Right lung (tissue), 2 donors: ENCODE measurements at regions not wholly inside any gene's neighbourhood (a gene's known extent, or its start where the extent isn't known, plus 50 kb on each side); places are given as distances from the start of the nearest gene placed in this dataset.
"Not testable (repeated sequence)": the region's sequence is repeated elsewhere in the genome, so short reads cannot be mapped to it uniquely, and the experiment has no call there.

ENCODE experiments used
- DNase-seq, 2 donors: peaks; one replicate each; pipeline ENCODE4 v3.0.0-alpha.2; 2013

- not testable (repeated sequence) for DNase-seq
Observed at GRCh38 chr16:33992513-33993177, 533.2 kb downstream of the TP53TG3F start.

GRCh38 chr16:33994207-33994606 is 534.8 kb downstream of the TP53TG3F start:
- not testable (repeated sequence) for DNase-seq

GRCh38 chr16:33995821-33996372 is 536.5 kb downstream of the TP53TG3F start:
- DNase-seq = not testable (repeated sequence)

GRCh38 chr16:34001184-34001583 is 541.8 kb downstream of the TP53TG3F start:
- not testable (repeated sequence) for DNase-seq

- DNase-seq = not testable (repeated sequence)
Observed at GRCh38 chr16:34001961-34002360, 542.5 kb downstream of the TP53TG3F start.

- not testable (repeated sequence) for DNase-seq
Observed at GRCh38 chr16:34014841-34015820, 555.7 kb downstream of the TP53TG3F start.

GRCh38 chr16:34018277-34018676 is 558.9 kb downstream of the TP53TG3F start:
- not testable (repeated sequence) for DNase-seq

- no peak for DNase-seq
Observed at GRCh38 chr16:34050787-34051320, 591.4 kb downstream of the TP53TG3F start.

- DNase-seq = no peak
Observed at GRCh38 chr16:34054137-34054536, 594.7 kb downstream of the TP53TG3F start.

GRCh38 chr16:34054969-34055368 is 595.6 kb downstream of the TP53TG3F start:
- DNase-seq = no peak

GRCh38 chr16:34062620-34063253 is 603.3 kb downstream of the TP53TG3F start:
- DNase-seq = not testable (repeated sequence)

GRCh38 chr16:34063498-34064157 is 604.2 kb downstream of the TP53TG3F start:
- DNase-seq = not testable (repeated sequence)

- DNase-seq = not testable (repeated sequence)
Observed at GRCh38 chr16:34064602-34065001, 605.2 kb downstream of the TP53TG3F start.

- DNase-seq = not testable (repeated sequence)
Observed at GRCh38 chr16:34069731-34070130, 610.3 kb downstream of the TP53TG3F start.

- peak; percentile 1 to 2 for DNase-seq
Observed at GRCh38 chr16:34078691-34079090, 619.3 kb downstream of the TP53TG3F start.

GRCh38 chr16:34085038-34085437 is 625.6 kb downstream of the TP53TG3F start:
- DNase-seq = not testable (repeated sequence)

- DNase-seq = not testable (repeated sequence)
Observed at GRCh38 chr16:34095006-34095405, 635.6 kb downstream of the TP53TG3F start.

- not testable (repeated sequence) for DNase-seq
Observed at GRCh38 chr16:34096911-34097310, 637.5 kb downstream of the TP53TG3F start.

- not testable (repeated sequence) for DNase-seq
Observed at GRCh38 chr16:34097326-34097725, 637.9 kb downstream of the TP53TG3F start.

- DNase-seq = not testable (repeated sequence)
Observed at GRCh38 chr16:34098033-34098432, 638.6 kb downstream of the TP53TG3F start.

- DNase-seq = not testable (repeated sequence)
Observed at GRCh38 chr16:34099028-34099427, 639.6 kb downstream of the TP53TG3F start.
